Prostate gland (tissue), 1 donor: ENCODE measurements at regions not wholly inside any gene's neighbourhood (a gene's known extent, or its start where the extent isn't known, plus 50 kb on each side); places are given as distances from the start of the nearest gene placed in this dataset.

Source experiments
- POLR2A ChIP-seq: fragments of 450-650 bp; IDR thresholded peaks from one replicate; pipeline ENCODE4 v1.6.1; 2016; ENCODE audit warnings: antibody characterized with exemption, mild to moderate bottlenecking
- POLR2AphosphoS5 ChIP-seq: sonication (generic); formaldehyde crosslinking; IDR thresholded peaks from one replicate; pipeline ENCODE4 v1.6.1; 2017; ENCODE audit warnings: antibody characterized with exemption

GRCh38 chr9:73773896-73774295 is 622.2 kb downstream of the ANXA1 start:
- TF ChIP-seq POLR2A, result no peak
- TF ChIP-seq POLR2AphosphoS5, result no peak
